ENCODE measurements at regions not wholly inside any gene's neighbourhood (a gene's known extent, or its start where the extent isn't known, plus 50 kb on each side); places are given as distances from the start of the nearest gene placed in this dataset.

DNA sequence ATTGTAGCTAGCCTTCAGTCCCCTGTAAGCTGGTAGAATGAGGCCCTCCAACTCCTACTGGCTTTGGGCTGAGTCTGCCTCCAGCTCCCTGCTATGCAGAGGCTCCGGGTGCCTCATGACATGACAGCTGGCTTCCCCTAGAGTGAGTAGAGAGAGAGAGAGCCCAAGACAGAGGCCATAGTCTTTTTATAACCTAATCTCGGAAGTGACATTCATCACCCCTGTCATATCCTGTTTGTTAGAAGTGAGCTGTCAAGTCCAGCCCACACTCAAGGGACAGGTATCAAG is 53.9 kb upstream of the CTBP2 start:
- WGBS (ENCODE audit: missing lambda C conversion rate), result 87% methylated on average over 2 of the region's 2 CpGs
- no peak overlapping the region for H3K4me2 ChIP-seq
- no peaks in the 10 kb centered on the region for H3K9me3 ChIP-seq
- DNase-seq (ENCODE audit: low read depth in 1 of 2, low spot score in 1 of 2) (no peak), ATAC-seq (no peak), FAIRE-seq (no peak)
- peaks cover 4% of the 10 kb centered on the region; the same call in 1 of the 3 replicates for H3K4me1 ChIP-seq
- H3K27ac ChIP-seq, result no peak overlapping the region
- H3K4me3 ChIP-seq, result no peak overlapping the region
- ChIA-PET CTCF (interaction anchor here (0.7 to 0.9 kb wide), 2 partner anchors 9 to 11 kb away, joined by 3 read pairs; no protein-coding TSS in a partner anchor), POLR2A (interaction anchor here (0.5 kb wide), 1 partner anchor 54 kb away, joined by 6 read pairs; the partner anchor contains the start of gene CTBP2)
- TF ChIP-seq HOXB5 (CRISPR knock-in tag; IDR thresholded peaks at IDR 0.05) (no peak), EHMT2 (IDR thresholded peaks at IDR 0.05; ENCODE audit: low read depth) (no peak), ZSCAN20 (CRISPR knock-in tag; IDR thresholded peaks at IDR 0.05) (no peak), ESRRA (IDR thresholded peaks at IDR 0.05; ENCODE audit: borderline replicate concordance, low read length) (no peak), EHF (CRISPR knock-in tag; IDR thresholded peaks at IDR 0.05) (no peak), NFE2L2 (conservative IDR thresholded peaks at IDR 0.05; ENCODE audit: low read length) (no peak)
- TF ChIP-seq, protein P1, sequence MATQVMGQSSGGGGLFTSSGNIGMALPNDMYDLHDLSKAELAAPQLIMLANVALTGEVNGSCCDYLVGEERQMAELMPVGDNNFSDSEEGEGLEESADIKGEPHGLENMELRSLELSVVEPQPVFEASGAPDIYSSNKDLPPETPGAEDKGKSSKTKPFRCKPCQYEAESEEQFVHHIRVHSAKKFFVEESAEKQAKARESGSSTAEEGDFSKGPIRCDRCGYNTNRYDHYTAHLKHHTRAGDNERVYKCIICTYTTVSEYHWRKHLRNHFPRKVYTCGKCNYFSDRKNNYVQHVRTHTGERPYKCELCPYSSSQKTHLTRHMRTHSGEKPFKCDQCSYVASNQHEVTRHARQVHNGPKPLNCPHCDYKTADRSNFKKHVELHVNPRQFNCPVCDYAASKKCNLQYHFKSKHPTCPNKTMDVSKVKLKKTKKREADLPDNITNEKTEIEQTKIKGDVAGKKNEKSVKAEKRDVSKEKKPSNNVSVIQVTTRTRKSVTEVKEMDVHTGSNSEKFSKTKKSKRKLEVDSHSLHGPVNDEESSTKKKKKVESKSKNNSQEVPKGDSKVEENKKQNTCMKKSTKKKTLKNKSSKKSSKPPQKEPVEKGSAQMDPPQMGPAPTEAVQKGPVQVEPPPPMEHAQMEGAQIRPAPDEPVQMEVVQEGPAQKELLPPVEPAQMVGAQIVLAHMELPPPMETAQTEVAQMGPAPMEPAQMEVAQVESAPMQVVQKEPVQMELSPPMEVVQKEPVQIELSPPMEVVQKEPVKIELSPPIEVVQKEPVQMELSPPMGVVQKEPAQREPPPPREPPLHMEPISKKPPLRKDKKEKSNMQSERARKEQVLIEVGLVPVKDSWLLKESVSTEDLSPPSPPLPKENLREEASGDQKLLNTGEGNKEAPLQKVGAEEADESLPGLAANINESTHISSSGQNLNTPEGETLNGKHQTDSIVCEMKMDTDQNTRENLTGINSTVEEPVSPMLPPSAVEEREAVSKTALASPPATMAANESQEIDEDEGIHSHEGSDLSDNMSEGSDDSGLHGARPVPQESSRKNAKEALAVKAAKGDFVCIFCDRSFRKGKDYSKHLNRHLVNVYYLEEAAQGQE (IDR thresholded peaks at IDR 0.05), result no peak

DNA sequence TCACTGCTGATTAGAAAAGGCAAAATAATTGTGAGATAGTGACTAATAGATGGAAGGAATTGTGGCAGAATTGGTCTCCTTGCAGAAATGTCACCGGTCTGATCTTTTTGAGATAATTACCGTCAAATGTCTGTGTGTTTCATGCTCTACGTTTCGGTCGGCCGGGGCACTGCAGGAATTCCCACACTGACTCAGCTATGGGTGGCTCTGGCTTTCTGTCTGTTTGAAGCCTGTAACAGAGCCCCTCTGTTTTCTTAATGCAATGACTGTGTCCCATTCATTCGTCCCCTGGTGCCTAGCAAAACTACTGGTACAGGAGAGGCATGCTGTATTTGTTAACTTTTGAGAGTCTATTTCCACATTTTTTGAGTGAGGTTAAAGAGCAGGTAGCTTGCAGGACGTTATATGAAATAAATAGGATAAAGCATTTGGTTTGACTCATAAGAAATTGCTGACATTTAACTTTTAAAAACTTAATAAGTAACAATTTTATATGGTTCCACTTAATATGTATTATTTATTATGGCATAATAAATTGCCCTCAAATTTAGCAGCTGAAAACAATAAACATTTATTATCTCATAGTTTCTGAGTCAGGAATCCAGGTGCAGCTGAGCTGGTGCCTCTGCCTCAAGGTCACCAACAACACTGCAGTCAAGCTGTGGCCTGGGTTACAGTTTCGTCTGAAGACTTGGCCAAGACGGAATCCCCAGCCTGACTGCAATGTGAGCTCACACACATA is 53.3 kb upstream of the CTBP2 start:
- 80% methylated on average over 10 of the region's 10 CpGs for WGBS (ENCODE audit: missing lambda C conversion rate)
- FAIRE-seq, result no peak
- no peak overlapping the region for H3K27ac ChIP-seq
- no peak overlapping the region for H3K4me3 ChIP-seq
- no peak for ATAC-seq
- ChIA-PET POLR2A (interaction anchor here (0.5 kb wide), 1 partner anchor 53 kb away, joined by 6 read pairs; the partner anchor contains the start of gene CTBP2), CTCF (interaction anchor here (0.7 to 0.9 kb wide), 2 partner anchors 9 to 10 kb away, joined by 3 read pairs; no protein-coding TSS in a partner anchor)
- H3K4me2 ChIP-seq, result no peak overlapping the region
- H3K9me3 ChIP-seq, result no peaks in the 10 kb centered on the region
- peaks cover 4% of the 10 kb centered on the region; the same call in 1 of the 3 replicates for H3K4me1 ChIP-seq
- no peak for DNase-seq (ENCODE audit: low read depth in 1 of 2, low spot score in 1 of 2)
- TF ChIP-seq MAFK (IDR thresholded peaks at IDR 0.05; ENCODE audit: partially characterized antibody) (peak; percentile 76), EP300 (IDR thresholded peaks at IDR 0.05) (no peak)

DNA sequence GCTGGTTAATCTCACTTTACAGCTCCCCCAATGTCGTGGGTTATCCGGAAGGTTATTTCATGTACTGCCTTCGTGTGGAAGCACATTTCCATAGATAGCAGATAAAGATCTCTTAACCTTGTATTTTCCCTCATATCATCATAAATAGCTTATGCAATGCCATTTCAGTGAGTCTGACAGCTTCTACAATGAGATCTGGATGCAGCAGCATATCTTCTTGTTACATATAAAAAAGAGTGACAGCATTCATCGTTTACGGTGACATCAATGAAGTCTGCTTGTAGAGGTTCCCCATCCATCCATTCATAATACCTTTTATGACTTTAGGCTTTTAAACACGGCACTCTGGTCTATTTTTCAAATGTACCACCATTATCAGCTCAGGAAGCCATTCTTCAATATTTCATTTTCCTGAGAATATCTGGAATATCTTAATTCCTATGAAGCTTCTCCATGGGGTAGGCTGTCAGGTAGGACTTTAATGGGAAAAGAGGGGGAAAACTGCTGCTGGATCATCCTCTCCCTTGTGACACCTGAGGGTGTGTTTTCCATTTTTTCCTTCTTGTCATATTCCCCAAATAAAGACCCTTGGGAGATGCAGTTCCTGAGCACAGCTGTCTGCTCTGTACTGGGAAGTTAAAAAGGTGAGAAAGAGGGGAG is 51.9 kb upstream of the CTBP2 start:
- DNase-seq (ENCODE audit: low read depth in 1 of 2, low spot score in 1 of 2), result no peak
- ATAC-seq, result no peak
- ChIA-PET POLR2A (interaction anchor here (0.5 kb wide), 1 partner anchor 125 kb away, joined by 4 read pairs; no protein-coding TSS in a partner anchor), CTCF (interaction anchor here (1.5 kb wide), 1 partner anchor 10 kb away, joined by 6 read pairs; no protein-coding TSS in a partner anchor)
- FAIRE-seq, result no peak
- TF ChIP-seq RAD21 (conservative IDR thresholded peaks at IDR 0.05 in 1 of 2, IDR thresholded peaks at IDR 0.05 in 1 of 2), result no peak
- TF ChIP-seq SREBF2 (IDR thresholded peaks at IDR 0.05), result no peak
- no peak for TF ChIP-seq BHLHE40 (IDR thresholded peaks at IDR 0.05; ENCODE audit: low read depth, low read length)
- TF ChIP-seq, protein P2, sequence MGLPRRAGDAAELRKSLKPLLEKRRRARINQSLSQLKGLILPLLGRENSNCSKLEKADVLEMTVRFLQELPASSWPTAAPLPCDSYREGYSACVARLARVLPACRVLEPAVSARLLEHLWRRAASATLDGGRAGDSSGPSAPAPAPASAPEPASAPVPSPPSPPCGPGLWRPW (IDR thresholded peaks at IDR 0.05), result no peak
- no peak for TF ChIP-seq HDAC2 (IDR thresholded peaks at IDR 0.05)
- TF ChIP-seq, protein P3, sequence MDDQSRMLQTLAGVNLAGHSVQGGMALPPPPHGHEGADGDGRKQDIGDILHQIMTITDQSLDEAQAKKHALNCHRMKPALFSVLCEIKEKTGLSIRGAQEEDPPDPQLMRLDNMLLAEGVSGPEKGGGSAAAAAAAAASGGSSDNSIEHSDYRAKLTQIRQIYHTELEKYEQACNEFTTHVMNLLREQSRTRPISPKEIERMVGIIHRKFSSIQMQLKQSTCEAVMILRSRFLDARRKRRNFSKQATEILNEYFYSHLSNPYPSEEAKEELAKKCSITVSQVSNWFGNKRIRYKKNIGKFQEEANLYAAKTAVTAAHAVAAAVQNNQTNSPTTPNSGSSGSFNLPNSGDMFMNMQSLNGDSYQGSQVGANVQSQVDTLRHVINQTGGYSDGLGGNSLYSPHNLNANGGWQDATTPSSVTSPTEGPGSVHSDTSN (IDR thresholded peaks at IDR 0.05), result no peak
- TF ChIP-seq JUN (IDR thresholded peaks at IDR 0.05), result no peak
- TF ChIP-seq MAZ (IDR thresholded peaks at IDR 0.05; ENCODE audit: borderline replicate concordance, low read depth, low read length), result no peak
- TF ChIP-seq RNF2 (IDR thresholded peaks at IDR 0.05; ENCODE audit: borderline replicate concordance, low read depth), result no peak
- no peak for TF ChIP-seq NFE2L2 (conservative IDR thresholded peaks at IDR 0.05; ENCODE audit: low read length)
- TF ChIP-seq HOXA7 (CRISPR knock-in tag; IDR thresholded peaks at IDR 0.05), result no peak
- TF ChIP-seq, protein P4, sequence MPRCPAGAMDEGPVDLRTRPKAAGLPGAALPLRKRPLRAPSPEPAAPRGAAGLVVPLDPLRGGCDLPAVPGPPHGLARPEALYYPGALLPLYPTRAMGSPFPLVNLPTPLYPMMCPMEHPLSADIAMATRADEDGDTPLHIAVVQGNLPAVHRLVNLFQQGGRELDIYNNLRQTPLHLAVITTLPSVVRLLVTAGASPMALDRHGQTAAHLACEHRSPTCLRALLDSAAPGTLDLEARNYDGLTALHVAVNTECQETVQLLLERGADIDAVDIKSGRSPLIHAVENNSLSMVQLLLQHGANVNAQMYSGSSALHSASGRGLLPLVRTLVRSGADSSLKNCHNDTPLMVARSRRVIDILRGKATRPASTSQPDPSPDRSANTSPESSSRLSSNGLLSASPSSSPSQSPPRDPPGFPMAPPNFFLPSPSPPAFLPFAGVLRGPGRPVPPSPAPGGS (IDR thresholded peaks at IDR 0.05), result no peak
- TF ChIP-seq ESRRA (IDR thresholded peaks at IDR 0.05; ENCODE audit: borderline replicate concordance, low read length), result no peak
- TF ChIP-seq EHMT2 (IDR thresholded peaks at IDR 0.05; ENCODE audit: low read depth), result no peak
- no peak for TF ChIP-seq RCOR1 (IDR thresholded peaks at IDR 0.05; ENCODE audit: low read depth, low read length)
- no peak for TF ChIP-seq RFX5 (IDR thresholded peaks at IDR 0.05)
- no peak for TF ChIP-seq CEBPB (IDR thresholded peaks at IDR 0.05)
- no peak for TF ChIP-seq EHF (CRISPR knock-in tag; IDR thresholded peaks at IDR 0.05)
- WGBS (ENCODE audit: missing lambda C conversion rate), result 68% methylated on average over 6 of the region's 6 CpGs
- Histone ChIP-seq H3K27ac (no peak overlapping the region), H3K4me1 (no peaks in the 10 kb centered on the region), H3K4me2 (no peak overlapping the region), H3K9me3 (no peaks in the 10 kb centered on the region), H3K4me3 (no peak overlapping the region)

Measured in A549 (cell line).